CD4-positive, alpha-beta T cell treated with Interleukin-6 for 4 hours (primary cell): ENCODE measurements at regions not wholly inside any gene's neighbourhood (a gene's known extent, or its start where the extent isn't known, plus 50 kb on each side); places are given as distances from the start of the nearest gene placed in this dataset.
"Not testable (repeated sequence)": the region's sequence is repeated elsewhere in the genome, so short reads cannot be mapped to it uniquely, and the experiment has no call there.

ENCODE experiments used
- DNase-seq: peaks from one replicate; pipeline ENCODE4 v3.0.0-alpha.2; 2020; ENCODE audit warnings: mixed read lengths

GRCh38 chr15:23983500-23984259 is 296.6 kb upstream of the NDN start:
- no peak for DNase-seq

- DNase-seq, result no peak
These were observed 307.2 kb upstream of the NDN start for GRCh38 chr15:23994273-23994672.

- no peak for DNase-seq
These were observed 311.0 kb upstream of the NDN start for GRCh38 chr15:23998056-23998455.

GRCh38 chr15:24008476-24008875 is 321.4 kb upstream of the NDN start:
- no peak for DNase-seq

- no peak for DNase-seq
These were observed 330.4 kb upstream of the NDN start for GRCh38 chr15:24017470-24017869.

GRCh38 chr15:24039683-24040082 is 352.6 kb upstream of the NDN start:
- DNase-seq, result no peak

GRCh38 chr15:24054547-24055245 is 367.6 kb upstream of the NDN start:
- DNase-seq, result no peak

GRCh38 chr15:24067733-24068501 is 380.8 kb upstream of the NDN start:
- DNase-seq, result no peak

GRCh38 chr15:24075420-24076089 is 388.4 kb upstream of the NDN start:
- DNase-seq, result no peak

GRCh38 chr15:24076090-24076784 is 389.1 kb upstream of the NDN start:
- DNase-seq, result no peak

GRCh38 chr15:24078310-24079029 is 391.4 kb upstream of the NDN start:
- no peak for DNase-seq

GRCh38 chr15:24088941-24089340 is 401.8 kb upstream of the NDN start:
- not testable (repeated sequence) for DNase-seq

GRCh38 chr15:24101503-24101902 is 414.4 kb upstream of the NDN start:
- DNase-seq, result not testable (repeated sequence)

- not testable (repeated sequence) for DNase-seq
These were observed 420.4 kb upstream of the NDN start for GRCh38 chr15:24107524-24107923.

- DNase-seq, result not testable (repeated sequence)
These were observed 420.8 kb upstream of the NDN start for GRCh38 chr15:24107948-24108347.

- not testable (repeated sequence) for DNase-seq
These were observed 421.2 kb upstream of the NDN start for GRCh38 chr15:24108349-24108748.

- DNase-seq, result not testable (repeated sequence)
These were observed 452.5 kb upstream of the NDN start for GRCh38 chr15:24139622-24140021.

GRCh38 chr15:24145070-24145469 is 458.0 kb upstream of the NDN start:
- DNase-seq, result not testable (repeated sequence)

GRCh38 chr15:24146251-24146650 is 459.1 kb upstream of the NDN start:
- DNase-seq, result no peak

- no peak for DNase-seq
These were observed 463.4 kb upstream of the NDN start for GRCh38 chr15:24150542-24150941.

GRCh38 chr15:24158306-24158705 is 471.2 kb upstream of the NDN start:
- DNase-seq, result not testable (repeated sequence)

GRCh38 chr15:24165512-24165911 is 478.4 kb upstream of the NDN start:
- DNase-seq, result not testable (repeated sequence)
